ENCODE measurements at regions not wholly inside any gene's neighbourhood (a gene's known extent, or its start where the extent isn't known, plus 50 kb on each side); places are given as distances from the start of the nearest gene placed in this dataset.
"Not testable (repeated sequence)": the region's sequence is repeated elsewhere in the genome, so short reads cannot be mapped to it uniquely, and the experiment has no call there.

DNA sequence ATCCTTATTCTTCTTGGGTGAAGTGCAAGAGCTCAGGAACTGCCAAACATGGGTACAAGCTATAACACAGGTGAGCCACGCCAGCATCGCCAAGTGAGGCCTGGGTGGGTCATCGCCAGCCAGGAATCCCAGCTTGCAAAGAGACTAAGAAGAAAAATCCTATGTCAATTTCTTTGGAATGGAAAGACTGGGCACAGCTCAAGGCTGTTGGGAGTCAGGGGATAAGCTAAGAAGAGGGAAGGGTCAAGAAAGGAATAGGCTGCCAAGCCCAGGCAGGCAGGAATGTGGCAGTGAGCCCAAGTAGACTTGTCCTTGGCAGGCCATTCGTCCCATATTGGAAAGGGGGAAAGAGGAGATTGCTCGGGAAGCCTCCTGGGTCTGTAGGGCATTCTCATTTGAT is 191.4 kb upstream of the CDH5 start:
- Histone ChIP-seq H3K27me3 (ENCODE audit: control insufficient read depth, insufficient read depth, low read length) (no peaks in the 10 kb centered on the region), H3K9me3 (ENCODE audit: control insufficient read depth, low read depth, low read length) (no peaks in the 10 kb centered on the region), H3K27ac (ENCODE audit: low read length) (no peak overlapping the region), H3K36me3 (ENCODE audit: control insufficient read depth, insufficient read depth, low read length) (no peaks in the 10 kb centered on the region), H3K4me1 (ENCODE audit: control insufficient read depth, insufficient read depth, low read length) (no peaks in the 10 kb centered on the region), H3K4me3 (ENCODE audit: low read length) (no peak overlapping the region)
- no CpG with 5 or more reads among the region's 5 CpGs for WGBS (ENCODE audit: insufficient coverage, low lambda C conversion rate)
- DNase-seq: no peak

DNA sequence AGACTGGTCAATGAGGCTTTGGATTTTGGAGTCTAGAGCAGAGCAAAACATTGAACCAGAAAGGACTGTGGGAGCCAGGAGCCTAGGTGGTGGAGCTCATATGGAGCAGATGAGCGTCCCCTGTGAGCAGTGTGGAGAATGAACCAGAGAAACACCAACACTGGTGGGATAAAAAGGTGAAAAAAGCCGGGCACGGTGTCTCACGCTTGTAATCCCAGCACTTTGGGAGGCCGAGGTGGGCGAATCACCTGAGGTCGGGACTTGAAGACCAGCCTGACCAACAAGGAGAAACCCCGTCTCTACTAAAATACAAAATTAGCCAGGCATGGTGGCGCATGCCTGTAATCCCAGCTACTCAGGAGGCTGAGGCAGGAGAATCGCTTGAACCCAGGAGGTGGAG is 192.7 kb upstream of the CDH5 start:
- H3K4me3 ChIP-seq (ENCODE audit: low read length); H3K27me3 ChIP-seq (ENCODE audit: control insufficient read depth, insufficient read depth, low read length); H3K4me1 ChIP-seq (ENCODE audit: control insufficient read depth, insufficient read depth, low read length); H3K36me3 ChIP-seq (ENCODE audit: control insufficient read depth, insufficient read depth, low read length); H3K27ac ChIP-seq (ENCODE audit: low read length); DNase-seq; H3K9me3 ChIP-seq (ENCODE audit: control insufficient read depth, low read depth, low read length): not testable (repeated sequence)
- no CpG with 5 or more reads among the region's 10 CpGs for WGBS (ENCODE audit: insufficient coverage, low lambda C conversion rate)

DNA sequence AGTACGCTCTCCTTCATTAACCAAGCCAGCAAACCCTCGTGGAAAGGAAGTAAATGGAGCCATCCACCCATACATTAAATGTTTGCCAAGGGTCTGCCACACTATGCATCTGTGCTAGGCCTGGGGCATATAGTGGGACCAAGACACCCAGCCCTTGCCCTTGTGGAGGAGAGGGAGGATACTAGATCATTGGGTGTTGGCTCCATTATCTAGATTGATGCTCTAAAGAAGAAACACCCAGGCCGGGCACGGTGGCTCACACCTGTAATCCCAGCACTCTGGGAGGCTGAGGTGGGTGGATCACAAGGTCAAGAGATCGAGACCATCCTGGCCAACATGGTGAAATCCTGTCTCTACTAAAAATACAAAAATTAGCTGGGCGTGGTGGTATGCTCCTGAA is 193.3 kb upstream of the CDH5 start:
- not testable (repeated sequence) for H3K4me3 ChIP-seq (ENCODE audit: low read length); H3K27ac ChIP-seq (ENCODE audit: low read length); H3K9me3 ChIP-seq (ENCODE audit: control insufficient read depth, low read depth, low read length); H3K4me1 ChIP-seq (ENCODE audit: control insufficient read depth, insufficient read depth, low read length); DNase-seq; H3K36me3 ChIP-seq (ENCODE audit: control insufficient read depth, insufficient read depth, low read length); H3K27me3 ChIP-seq (ENCODE audit: control insufficient read depth, insufficient read depth, low read length)
- no CpG with 5 or more reads among the region's 6 CpGs for WGBS (ENCODE audit: insufficient coverage, low lambda C conversion rate)

DNA sequence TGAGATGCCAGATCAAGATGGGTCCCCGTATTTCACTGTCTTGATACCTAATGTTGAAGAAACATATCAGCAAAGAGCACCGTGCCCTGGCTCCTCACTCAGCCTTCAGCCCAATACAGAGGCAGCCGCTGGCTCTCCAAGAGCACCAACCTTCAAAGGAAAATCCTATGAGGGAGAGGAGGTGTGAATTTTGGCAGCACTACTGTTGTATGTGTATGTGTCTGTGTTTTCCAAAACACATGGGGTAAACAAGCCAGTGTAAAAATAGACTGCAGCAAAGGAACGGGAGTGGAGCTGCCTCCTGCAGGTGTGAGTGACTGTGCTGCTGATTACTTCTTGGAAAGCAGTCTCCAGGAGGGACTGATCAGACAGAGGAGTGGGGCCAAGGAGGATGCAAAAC is 194.0 kb upstream of the CDH5 start:
- Histone ChIP-seq H3K27me3 (ENCODE audit: control insufficient read depth, insufficient read depth, low read length) (no peaks in the 10 kb centered on the region), H3K4me1 (ENCODE audit: control insufficient read depth, insufficient read depth, low read length) (no peaks in the 10 kb centered on the region), H3K9me3 (ENCODE audit: control insufficient read depth, low read depth, low read length) (no peaks in the 10 kb centered on the region), H3K4me3 (ENCODE audit: low read length) (no peak overlapping the region), H3K36me3 (ENCODE audit: control insufficient read depth, insufficient read depth, low read length) (no peaks in the 10 kb centered on the region), H3K27ac (ENCODE audit: low read length) (no peak overlapping the region)
- WGBS (ENCODE audit: insufficient coverage, low lambda C conversion rate): 100% methylated on average over 1 of the region's 4 CpGs
- no peak for DNase-seq

DNA sequence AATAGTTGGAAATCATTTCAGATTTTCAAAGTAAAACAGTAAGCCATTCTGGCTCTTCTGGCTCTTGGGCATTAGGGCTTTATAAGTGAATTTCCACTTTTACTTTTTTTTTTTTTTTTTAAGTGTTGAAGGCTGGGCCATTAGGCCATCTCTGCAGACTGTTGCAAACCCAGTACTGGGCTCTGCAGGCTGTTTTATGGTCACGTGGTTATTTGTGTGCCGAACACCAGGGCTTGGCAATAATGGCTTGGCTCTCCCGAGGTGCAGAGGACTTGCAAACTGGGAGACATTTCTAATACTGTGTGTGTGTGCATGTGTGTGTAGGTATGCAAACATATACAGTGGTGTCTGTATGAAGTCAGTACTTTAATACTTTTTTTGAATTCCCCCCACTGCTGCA is 194.9 kb upstream of the CDH5 start:
- Histone ChIP-seq H3K4me1 (ENCODE audit: control insufficient read depth, insufficient read depth, low read length) (no peaks in the 10 kb centered on the region), H3K4me3 (ENCODE audit: low read length) (no peak overlapping the region), H3K9me3 (ENCODE audit: control insufficient read depth, low read depth, low read length) (no peaks in the 10 kb centered on the region), H3K27ac (ENCODE audit: low read length) (no peak overlapping the region), H3K36me3 (ENCODE audit: control insufficient read depth, insufficient read depth, low read length) (no peaks in the 10 kb centered on the region), H3K27me3 (ENCODE audit: control insufficient read depth, insufficient read depth, low read length) (no peaks in the 10 kb centered on the region)
- DNase-seq: no peak
- no CpG with 5 or more reads among the region's 3 CpGs for WGBS (ENCODE audit: insufficient coverage, low lambda C conversion rate)

DNA sequence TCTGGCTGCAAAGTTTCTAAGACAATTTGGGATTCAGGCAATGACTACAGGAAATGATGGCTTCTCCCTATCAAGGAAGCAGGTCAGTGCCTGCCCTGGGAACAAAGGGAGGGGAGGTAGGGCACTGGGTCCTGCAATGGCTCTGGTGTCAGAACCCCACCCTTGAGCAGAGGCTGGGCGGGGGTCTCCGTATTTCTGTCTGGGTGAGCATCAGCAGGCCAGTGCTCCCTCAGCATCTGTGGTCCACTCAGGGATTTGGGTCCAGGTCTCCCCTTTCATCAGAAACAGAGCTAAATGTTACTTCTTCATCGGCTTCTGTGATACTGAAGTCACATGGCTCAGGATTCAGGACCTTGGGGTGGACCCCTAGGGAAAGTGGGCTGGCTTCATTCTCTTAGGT is 195.5 kb upstream of the CDH5 start:
- no peaks in the 10 kb centered on the region for H3K9me3 ChIP-seq (ENCODE audit: control insufficient read depth, low read depth, low read length)
- H3K27me3 ChIP-seq (ENCODE audit: control insufficient read depth, insufficient read depth, low read length): no peaks in the 10 kb centered on the region
- no peaks in the 10 kb centered on the region for H3K36me3 ChIP-seq (ENCODE audit: control insufficient read depth, insufficient read depth, low read length)
- no peak overlapping the region for H3K27ac ChIP-seq (ENCODE audit: low read length)
- H3K4me1 ChIP-seq (ENCODE audit: control insufficient read depth, insufficient read depth, low read length): no peaks in the 10 kb centered on the region
- no peak for DNase-seq
- WGBS (ENCODE audit: insufficient coverage, low lambda C conversion rate): no CpG with 5 or more reads among the region's 3 CpGs
- H3K4me3 ChIP-seq (ENCODE audit: low read length): no peak overlapping the region

DNA sequence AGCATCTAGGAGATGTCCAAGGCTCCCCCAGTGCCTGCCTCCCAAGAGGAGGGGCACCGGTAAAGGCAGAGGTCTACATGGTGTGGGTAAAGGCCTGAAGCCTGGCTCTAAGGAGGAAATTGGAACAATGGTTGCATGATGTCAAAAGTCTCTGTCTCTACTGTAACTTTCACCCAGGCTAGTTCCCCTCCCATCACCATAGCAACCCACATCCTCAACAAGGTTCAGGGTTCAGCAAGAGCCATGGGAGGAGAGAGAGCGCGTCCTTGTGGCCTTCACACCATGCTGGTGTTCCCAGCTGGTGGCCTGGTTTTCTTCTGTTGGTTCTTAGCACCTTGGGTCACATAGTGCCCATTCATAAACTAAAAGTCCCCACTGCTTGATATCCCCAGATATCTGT is 196.7 kb upstream of the CDH5 start:
- no peaks in the 10 kb centered on the region for H3K4me1 ChIP-seq (ENCODE audit: control insufficient read depth, insufficient read depth, low read length)
- no peaks in the 10 kb centered on the region for H3K9me3 ChIP-seq (ENCODE audit: control insufficient read depth, low read depth, low read length)
- no peaks in the 10 kb centered on the region for H3K27me3 ChIP-seq (ENCODE audit: control insufficient read depth, insufficient read depth, low read length)
- no CpG with 5 or more reads among the region's 3 CpGs for WGBS (ENCODE audit: insufficient coverage, low lambda C conversion rate)
- H3K4me3 ChIP-seq (ENCODE audit: low read length): no peak overlapping the region
- no peaks in the 10 kb centered on the region for H3K36me3 ChIP-seq (ENCODE audit: control insufficient read depth, insufficient read depth, low read length)
- no peak for DNase-seq
- H3K27ac ChIP-seq (ENCODE audit: low read length): no peak overlapping the region

DNA sequence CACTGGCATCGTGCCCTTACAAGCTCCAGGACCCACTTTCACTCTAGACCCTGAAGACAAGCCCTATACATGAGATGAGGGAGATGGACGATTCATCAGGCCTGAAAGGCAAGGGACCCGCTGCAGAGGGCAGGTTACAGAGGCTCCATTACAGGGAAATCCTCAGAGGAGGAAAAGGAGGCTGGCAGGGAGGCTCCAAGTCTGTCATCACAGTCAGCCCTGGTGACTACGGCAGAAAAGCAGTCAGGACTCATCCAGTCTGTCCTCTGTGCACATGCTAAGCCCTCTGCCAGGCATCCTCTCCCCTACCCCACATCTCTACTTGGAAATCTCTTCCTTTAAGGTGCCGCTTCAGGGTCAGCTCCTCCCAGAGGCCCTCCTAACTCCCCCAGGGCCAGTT is 197.7 kb upstream of the CDH5 start:
- Histone ChIP-seq H3K9me3 (ENCODE audit: control insufficient read depth, low read depth, low read length) (no peaks in the 10 kb centered on the region), H3K27ac (ENCODE audit: low read length) (no peak overlapping the region), H3K4me3 (ENCODE audit: low read length) (no peak overlapping the region), H3K4me1 (ENCODE audit: control insufficient read depth, insufficient read depth, low read length) (no peaks in the 10 kb centered on the region), H3K36me3 (ENCODE audit: control insufficient read depth, insufficient read depth, low read length) (no peaks in the 10 kb centered on the region), H3K27me3 (ENCODE audit: control insufficient read depth, insufficient read depth, low read length) (no peaks in the 10 kb centered on the region)
- WGBS (ENCODE audit: insufficient coverage, low lambda C conversion rate): 0% methylated on average over 1 of the region's 5 CpGs
- DNase-seq: no peak

DNA sequence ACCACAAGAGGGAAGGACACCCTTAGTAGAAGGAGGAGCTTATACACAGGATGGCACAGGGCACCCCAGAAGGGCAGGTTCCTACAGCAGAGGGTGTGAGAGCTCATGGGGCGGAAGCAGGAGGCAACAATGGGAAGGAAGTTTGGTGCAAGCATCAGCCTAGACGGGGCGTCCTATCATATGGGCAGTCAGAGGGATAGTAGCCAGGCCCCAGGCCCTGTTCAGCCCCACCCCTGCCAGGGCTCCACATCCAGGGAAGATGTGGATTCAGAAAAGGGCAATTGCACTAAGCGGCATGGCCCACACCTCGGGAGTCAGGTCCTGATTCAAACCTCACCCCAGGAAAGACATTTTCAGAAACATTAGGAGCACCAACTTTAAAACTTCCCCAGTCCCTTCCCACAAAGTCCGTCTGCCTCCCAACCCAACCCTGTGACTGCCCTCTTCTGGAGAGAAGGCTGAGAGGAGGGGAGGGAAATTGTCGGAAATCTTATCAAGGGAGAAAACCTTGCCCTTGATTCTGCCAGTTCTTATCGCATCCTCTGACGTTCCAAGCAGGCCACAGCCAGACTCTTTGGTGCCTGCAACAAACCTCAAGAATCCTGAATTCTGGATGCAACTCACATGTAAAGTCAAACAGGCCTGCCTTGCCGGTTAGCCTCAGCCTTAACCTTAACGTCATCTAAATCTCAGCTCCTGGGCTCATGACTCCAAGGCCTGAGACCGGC is 198.8 kb upstream of the CDH5 start:
- no peaks in the 10 kb centered on the region for H3K4me1 ChIP-seq (ENCODE audit: control insufficient read depth, insufficient read depth, low read length)
- H3K27me3 ChIP-seq (ENCODE audit: control insufficient read depth, insufficient read depth, low read length): no peaks in the 10 kb centered on the region
- no peak for DNase-seq
- no peak overlapping the region for H3K4me3 ChIP-seq (ENCODE audit: low read length)
- no peaks in the 10 kb centered on the region for H3K36me3 ChIP-seq (ENCODE audit: control insufficient read depth, insufficient read depth, low read length)
- H3K9me3 ChIP-seq (ENCODE audit: control insufficient read depth, low read depth, low read length): no peaks in the 10 kb centered on the region
- no CpG with 5 or more reads among the region's 12 CpGs for WGBS (ENCODE audit: insufficient coverage, low lambda C conversion rate)
- H3K27ac ChIP-seq (ENCODE audit: low read length): no peak overlapping the region

DNA sequence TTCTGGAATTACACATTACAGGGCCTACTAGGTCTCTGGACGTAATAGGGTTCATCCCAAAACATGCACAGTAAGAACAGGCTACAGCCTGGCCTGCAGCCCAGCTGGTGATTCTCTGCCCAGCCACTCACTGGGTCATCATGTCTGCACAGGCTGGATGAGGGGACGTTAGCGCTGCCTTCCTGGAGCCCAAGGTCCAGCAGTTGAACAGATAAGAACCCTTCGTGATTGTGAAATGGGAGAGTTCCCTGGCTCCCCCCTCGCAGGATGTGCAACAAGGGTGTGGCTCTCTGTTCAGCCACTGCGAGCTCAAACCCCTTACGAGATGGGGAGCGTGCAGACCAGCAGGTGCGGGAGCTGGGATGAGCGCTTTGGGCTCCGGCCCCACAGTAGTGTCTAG is 200.0 kb upstream of the CDH5 start:
- H3K4me3 ChIP-seq (ENCODE audit: low read length): no peak overlapping the region
- WGBS (ENCODE audit: insufficient coverage, low lambda C conversion rate): no CpG with 5 or more reads among the region's 11 CpGs
- H3K4me1 ChIP-seq (ENCODE audit: control insufficient read depth, insufficient read depth, low read length): no peaks in the 10 kb centered on the region
- H3K27ac ChIP-seq (ENCODE audit: low read length): no peak overlapping the region
- H3K36me3 ChIP-seq (ENCODE audit: control insufficient read depth, insufficient read depth, low read length): no peaks in the 10 kb centered on the region
- peak in 1 of 2 donors; percentile 6 for DNase-seq
- no peaks in the 10 kb centered on the region for H3K27me3 ChIP-seq (ENCODE audit: control insufficient read depth, insufficient read depth, low read length)
- no peaks in the 10 kb centered on the region for H3K9me3 ChIP-seq (ENCODE audit: control insufficient read depth, low read depth, low read length)

DNA sequence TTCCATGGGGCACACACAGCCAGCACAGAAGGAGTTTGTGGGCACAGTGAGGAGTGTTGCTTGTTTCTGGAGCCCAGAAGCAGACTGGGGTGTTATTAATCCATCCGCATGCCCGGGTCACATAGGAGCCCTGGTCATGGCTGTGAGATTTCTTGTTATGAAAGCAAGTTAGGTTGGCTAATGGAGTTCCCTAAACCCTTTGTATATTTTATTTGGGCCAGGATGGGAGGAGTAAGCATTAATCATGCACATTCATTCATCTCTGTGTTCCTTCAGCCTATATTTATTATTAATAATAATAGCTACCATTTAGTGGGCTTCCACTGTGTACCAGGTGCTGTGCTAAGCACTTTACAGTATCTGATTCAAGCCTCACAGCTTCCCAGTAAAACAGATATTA is 200.6 kb upstream of the CDH5 start:
- no peak overlapping the region for H3K4me3 ChIP-seq (ENCODE audit: low read length)
- no CpG with 5 or more reads among the region's 2 CpGs for WGBS (ENCODE audit: insufficient coverage, low lambda C conversion rate)
- H3K27ac ChIP-seq (ENCODE audit: low read length): no peak overlapping the region
- DNase-seq: no peak
- no peaks in the 10 kb centered on the region for H3K4me1 ChIP-seq (ENCODE audit: control insufficient read depth, insufficient read depth, low read length)
- no peaks in the 10 kb centered on the region for H3K36me3 ChIP-seq (ENCODE audit: control insufficient read depth, insufficient read depth, low read length)
- H3K9me3 ChIP-seq (ENCODE audit: control insufficient read depth, low read depth, low read length): no peaks in the 10 kb centered on the region
- no peaks in the 10 kb centered on the region for H3K27me3 ChIP-seq (ENCODE audit: control insufficient read depth, insufficient read depth, low read length)

Measured in large intestine (tissue), 3 donors.